ENCODE measurements at regions not wholly inside any gene's neighbourhood (a gene's known extent, or its start where the extent isn't known, plus 50 kb on each side); places are given as distances from the start of the nearest gene placed in this dataset.

- no peak overlapping the region for H3K9ac ChIP-seq (ENCODE audit: low read length)
Measured at GRCh38 chr16:35730251-35730650, 2270.8 kb downstream of the TP53TG3F start.

GRCh38 chr16:35731341-35732040 lies 2272.1 kb downstream of the TP53TG3F start:
- H3K36me3 ChIP-seq (ENCODE audit: control insufficient read depth, insufficient read depth, low read length): no peaks in the 10 kb centered on the region
- no peak overlapping the region for H3K9ac ChIP-seq (ENCODE audit: low read length)
- no peaks in the 10 kb centered on the region; the same call in 1 of the 2 replicates for H3K27me3 ChIP-seq (ENCODE audit: control insufficient read depth, insufficient read depth, low read length)
- H3K27ac ChIP-seq (ENCODE audit: low read depth, low read length): no peak overlapping the region
- peaks cover 93% of the 10 kb centered on the region; the same call in 1 of the 2 replicates for H3K9me3 ChIP-seq (ENCODE audit: control insufficient read depth, insufficient read depth, low read depth, low read length)
- no peak overlapping the region for H3K4me3 ChIP-seq (ENCODE audit: low read depth, low read length)
- H3K4me1 ChIP-seq (ENCODE audit: control insufficient read depth, insufficient read depth, low read length): no peaks in the 10 kb centered on the region

More at GRCh38 chr16:35730251-35730650, 2270.8 kb downstream of the TP53TG3F start:
- Histone ChIP-seq H3K27ac (ENCODE audit: low read depth, low read length) (no peak overlapping the region), H3K36me3 (ENCODE audit: control insufficient read depth, insufficient read depth, low read length) (no peaks in the 10 kb centered on the region), H3K4me1 (ENCODE audit: control insufficient read depth, insufficient read depth, low read length) (no peaks in the 10 kb centered on the region), H3K9me3 (ENCODE audit: control insufficient read depth, insufficient read depth, low read depth, low read length) (peaks cover 87% of the 10 kb centered on the region; the same call in 1 of the 2 replicates), H3K4me3 (ENCODE audit: low read depth, low read length) (no peak overlapping the region), H3K27me3 (ENCODE audit: control insufficient read depth, insufficient read depth, low read length) (no peaks in the 10 kb centered on the region; the same call in 1 of the 2 replicates)

- Histone ChIP-seq H3K27me3 (ENCODE audit: control insufficient read depth, insufficient read depth, low read length) (no peaks in the 10 kb centered on the region; the same call in 1 of the 2 replicates), H3K9me3 (ENCODE audit: control insufficient read depth, insufficient read depth, low read depth, low read length) (peaks cover 90% of the 10 kb centered on the region; the same call in 1 of the 2 replicates), H3K27ac (ENCODE audit: low read depth, low read length) (no peak overlapping the region)
Measured at GRCh38 chr16:35732046-35732810, 2272.8 kb downstream of the TP53TG3F start.

GRCh38 chr16:35733278-35733965 lies 2274.0 kb downstream of the TP53TG3F start:
- Histone ChIP-seq H3K9me3 (ENCODE audit: control insufficient read depth, insufficient read depth, low read depth, low read length) (peaks cover 89% of the 10 kb centered on the region; the same call in 1 of the 2 replicates), H3K36me3 (ENCODE audit: control insufficient read depth, insufficient read depth, low read length) (no peaks in the 10 kb centered on the region), H3K4me3 (ENCODE audit: low read depth, low read length) (no peak overlapping the region), H3K27ac (ENCODE audit: low read depth, low read length) (no peak overlapping the region), H3K9ac (ENCODE audit: low read length) (no peak overlapping the region), H3K4me1 (ENCODE audit: control insufficient read depth, insufficient read depth, low read length) (no peaks in the 10 kb centered on the region), H3K27me3 (ENCODE audit: control insufficient read depth, insufficient read depth, low read length) (no peaks in the 10 kb centered on the region; the same call in 1 of the 2 replicates)

More at GRCh38 chr16:35732046-35732810, 2272.8 kb downstream of the TP53TG3F start:
- no peak overlapping the region for H3K9ac ChIP-seq (ENCODE audit: low read length)
- no peak overlapping the region for H3K4me3 ChIP-seq (ENCODE audit: low read depth, low read length)
- no peaks in the 10 kb centered on the region for H3K4me1 ChIP-seq (ENCODE audit: control insufficient read depth, insufficient read depth, low read length)
- no peaks in the 10 kb centered on the region for H3K36me3 ChIP-seq (ENCODE audit: control insufficient read depth, insufficient read depth, low read length)

GRCh38 chr16:35733971-35734702 lies 2274.7 kb downstream of the TP53TG3F start:
- H3K9me3 ChIP-seq (ENCODE audit: control insufficient read depth, insufficient read depth, low read depth, low read length): peaks cover 87% of the 10 kb centered on the region; the same call in 1 of the 2 replicates
- no peaks in the 10 kb centered on the region; the same call in 1 of the 2 replicates for H3K27me3 ChIP-seq (ENCODE audit: control insufficient read depth, insufficient read depth, low read length)
- H3K4me1 ChIP-seq (ENCODE audit: control insufficient read depth, insufficient read depth, low read length): no peaks in the 10 kb centered on the region
- H3K9ac ChIP-seq (ENCODE audit: low read length): no peak overlapping the region
- no peak overlapping the region for H3K4me3 ChIP-seq (ENCODE audit: low read depth, low read length)
- no peaks in the 10 kb centered on the region for H3K36me3 ChIP-seq (ENCODE audit: control insufficient read depth, insufficient read depth, low read length)
- H3K27ac ChIP-seq (ENCODE audit: low read depth, low read length): no peak overlapping the region

GRCh38 chr16:35734728-35735402 lies 2275.5 kb downstream of the TP53TG3F start:
- no peaks in the 10 kb centered on the region for H3K36me3 ChIP-seq (ENCODE audit: control insufficient read depth, insufficient read depth, low read length)
- no peaks in the 10 kb centered on the region for H3K4me1 ChIP-seq (ENCODE audit: control insufficient read depth, insufficient read depth, low read length)
- peaks cover 85% of the 10 kb centered on the region; the same call in 1 of the 2 replicates for H3K9me3 ChIP-seq (ENCODE audit: control insufficient read depth, insufficient read depth, low read depth, low read length)

GRCh38 chr16:35735403-35736251 lies 2276.2 kb downstream of the TP53TG3F start:
- H3K36me3 ChIP-seq (ENCODE audit: control insufficient read depth, insufficient read depth, low read length): no peaks in the 10 kb centered on the region
- H3K9ac ChIP-seq (ENCODE audit: low read length): no peak overlapping the region
- H3K9me3 ChIP-seq (ENCODE audit: control insufficient read depth, insufficient read depth, low read depth, low read length): peaks cover 85% of the 10 kb centered on the region
- no peak overlapping the region for H3K27ac ChIP-seq (ENCODE audit: low read depth, low read length)
- no peak overlapping the region for H3K4me3 ChIP-seq (ENCODE audit: low read depth, low read length)
- no peaks in the 10 kb centered on the region for H3K4me1 ChIP-seq (ENCODE audit: control insufficient read depth, insufficient read depth, low read length)
- no peaks in the 10 kb centered on the region; the same call in 1 of the 2 replicates for H3K27me3 ChIP-seq (ENCODE audit: control insufficient read depth, insufficient read depth, low read length)

More at GRCh38 chr16:35734728-35735402, 2275.5 kb downstream of the TP53TG3F start:
- Histone ChIP-seq H3K27ac (ENCODE audit: low read depth, low read length) (no peak overlapping the region), H3K9ac (ENCODE audit: low read length) (no peak overlapping the region), H3K27me3 (ENCODE audit: control insufficient read depth, insufficient read depth, low read length) (no peaks in the 10 kb centered on the region; the same call in 1 of the 2 replicates), H3K4me3 (ENCODE audit: low read depth, low read length) (no peak overlapping the region)

GRCh38 chr16:35736546-35736945 lies 2277.1 kb downstream of the TP53TG3F start:
- Histone ChIP-seq H3K27me3 (ENCODE audit: control insufficient read depth, insufficient read depth, low read length) (no peaks in the 10 kb centered on the region; the same call in 1 of the 2 replicates), H3K27ac (ENCODE audit: low read depth, low read length) (no peak overlapping the region), H3K9ac (ENCODE audit: low read length) (no peak overlapping the region), H3K36me3 (ENCODE audit: control insufficient read depth, insufficient read depth, low read length) (no peaks in the 10 kb centered on the region), H3K4me1 (ENCODE audit: control insufficient read depth, insufficient read depth, low read length) (no peaks in the 10 kb centered on the region), H3K4me3 (ENCODE audit: low read depth, low read length) (no peak overlapping the region), H3K9me3 (ENCODE audit: control insufficient read depth, insufficient read depth, low read depth, low read length) (peaks cover 83% of the 10 kb centered on the region)

- Histone ChIP-seq H3K27me3 (ENCODE audit: control insufficient read depth, insufficient read depth, low read length) (no peaks in the 10 kb centered on the region; the same call in 1 of the 2 replicates), H3K27ac (ENCODE audit: low read depth, low read length) (no peak overlapping the region), H3K9me3 (ENCODE audit: control insufficient read depth, insufficient read depth, low read depth, low read length) (peaks cover 83% of the 10 kb centered on the region), H3K4me3 (ENCODE audit: low read depth, low read length) (no peak overlapping the region), H3K9ac (ENCODE audit: low read length) (no peak overlapping the region), H3K4me1 (ENCODE audit: control insufficient read depth, insufficient read depth, low read length) (no peaks in the 10 kb centered on the region), H3K36me3 (ENCODE audit: control insufficient read depth, insufficient read depth, low read length) (no peaks in the 10 kb centered on the region)
Measured at GRCh38 chr16:35737076-35737475, 2277.7 kb downstream of the TP53TG3F start.

Measured in HUES6 (cell line).